Superior temporal gyrus (tissue), 1 donor: ENCODE measurements at regions not wholly inside any gene's neighbourhood (a gene's known extent, or its start where the extent isn't known, plus 50 kb on each side); places are given as distances from the start of the nearest gene placed in this dataset.
"Not testable (repeated sequence)": the region's sequence is repeated elsewhere in the genome, so short reads cannot be mapped to it uniquely, and the experiment has no call there.

ENCODE experiments used
- DNase-seq: peaks from one replicate; pipeline ENCODE4 v3.0.0-alpha.2; 2016; ENCODE audit errors: extremely low spot score

- DNase-seq: no peak
Observed at GRCh38 chr14:82805892-82806825, 1272.5 kb upstream of the SEL1L start.

- no peak for DNase-seq
Observed at GRCh38 chr14:82811246-82811645, 1277.6 kb upstream of the SEL1L start.

- DNase-seq: not testable (repeated sequence)
Observed at GRCh38 chr14:82814339-82814738, 1280.7 kb upstream of the SEL1L start.

GRCh38 chr14:82830596-82830995 lies 1296.9 kb upstream of the SEL1L start:
- no peak for DNase-seq

- no peak for DNase-seq
Observed at GRCh38 chr14:82836256-82836950, 1302.8 kb upstream of the SEL1L start.

GRCh38 chr14:82837611-82838140 lies 1304.0 kb upstream of the SEL1L start:
- no peak for DNase-seq

- DNase-seq: no peak
Observed at GRCh38 chr14:82850576-82850975, 1316.9 kb upstream of the SEL1L start.

- no peak for DNase-seq
Observed at GRCh38 chr14:82854131-82854530, 1320.5 kb upstream of the SEL1L start.

- DNase-seq: no peak
Observed at GRCh38 chr14:82854901-82855300, 1321.2 kb upstream of the SEL1L start.

- DNase-seq: peak; percentile 67
Observed at GRCh38 chr14:82855912-82856391, 1322.3 kb upstream of the SEL1L start.

- DNase-seq: no peak
Observed at GRCh38 chr14:82861313-82861712, 1327.7 kb upstream of the SEL1L start.

- no peak for DNase-seq
Observed at GRCh38 chr14:82872494-82872893, 1338.8 kb upstream of the SEL1L start.

- no peak for DNase-seq
Observed at GRCh38 chr14:82878951-82879350, 1345.3 kb upstream of the SEL1L start.

GRCh38 chr14:82879949-82880535 lies 1346.4 kb upstream of the SEL1L start:
- no peak for DNase-seq

- no peak for DNase-seq
Observed at GRCh38 chr14:82886670-82887069, 1353.0 kb upstream of the SEL1L start.

- no peak for DNase-seq
Observed at GRCh38 chr14:82889701-82890100, 1356.0 kb upstream of the SEL1L start.

GRCh38 chr14:82896476-82896875 lies 1362.8 kb upstream of the SEL1L start:
- no peak for DNase-seq

- no peak for DNase-seq
Observed at GRCh38 chr14:82897469-82898308, 1364.0 kb upstream of the SEL1L start.

GRCh38 chr14:82905762-82906161 lies 1372.1 kb upstream of the SEL1L start:
- DNase-seq: no peak

GRCh38 chr14:82911930-82912329 lies 1378.3 kb upstream of the SEL1L start:
- no peak for DNase-seq

GRCh38 chr14:82913396-82913795 lies 1379.7 kb upstream of the SEL1L start:
- DNase-seq: no peak
